HG02642 (cell line): ENCODE measurements at regions not wholly inside any gene's neighbourhood (a gene's known extent, or its start where the extent isn't known, plus 50 kb on each side); places are given as distances from the start of the nearest gene placed in this dataset.
"Not testable (repeated sequence)": the region's sequence is repeated elsewhere in the genome, so short reads cannot be mapped to it uniquely, and the experiment has no call there.

Source experiments
- ATAC-seq: cut with Tn5 transposase; IDR thresholded peaks from one replicate; pipeline ENCODE4 v1.9.1; 2021; ENCODE audit warnings: mild to moderate bottlenecking; ENCODE audit not compliant: unreplicated experiment, poor library complexity

DNA sequence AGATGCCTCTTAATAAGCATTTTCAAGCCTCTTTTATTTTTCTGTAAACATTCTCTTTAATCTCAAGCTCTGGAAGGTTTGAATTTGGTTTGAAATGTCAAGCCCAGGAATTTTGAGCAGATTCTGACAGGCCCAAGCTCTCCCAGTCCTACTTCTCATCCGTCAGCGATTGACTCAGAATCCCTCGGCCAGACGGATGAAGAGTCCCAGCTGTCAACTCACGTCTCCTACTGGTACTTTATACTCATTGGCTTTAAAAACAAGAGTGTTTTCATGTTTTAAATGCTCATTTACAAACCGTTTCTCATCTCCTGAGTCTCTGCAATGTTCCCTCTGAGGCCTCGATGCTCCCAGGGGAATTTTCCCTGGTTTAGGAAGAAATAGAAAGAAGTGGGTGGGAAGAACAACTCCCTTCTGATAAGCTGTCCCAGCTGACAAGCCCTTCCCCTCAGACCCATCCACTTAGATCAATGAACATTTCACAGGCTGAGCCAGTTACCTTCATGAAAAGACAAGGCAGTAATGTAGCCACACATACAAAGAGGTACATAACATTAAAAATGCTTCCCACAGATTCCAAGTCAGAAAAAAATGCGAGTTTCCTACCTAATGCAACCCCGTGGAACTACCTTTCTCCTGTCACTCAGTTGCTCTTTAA lies 478.2 kb upstream of the DPH6 start:
- no peak for ATAC-seq

DNA sequence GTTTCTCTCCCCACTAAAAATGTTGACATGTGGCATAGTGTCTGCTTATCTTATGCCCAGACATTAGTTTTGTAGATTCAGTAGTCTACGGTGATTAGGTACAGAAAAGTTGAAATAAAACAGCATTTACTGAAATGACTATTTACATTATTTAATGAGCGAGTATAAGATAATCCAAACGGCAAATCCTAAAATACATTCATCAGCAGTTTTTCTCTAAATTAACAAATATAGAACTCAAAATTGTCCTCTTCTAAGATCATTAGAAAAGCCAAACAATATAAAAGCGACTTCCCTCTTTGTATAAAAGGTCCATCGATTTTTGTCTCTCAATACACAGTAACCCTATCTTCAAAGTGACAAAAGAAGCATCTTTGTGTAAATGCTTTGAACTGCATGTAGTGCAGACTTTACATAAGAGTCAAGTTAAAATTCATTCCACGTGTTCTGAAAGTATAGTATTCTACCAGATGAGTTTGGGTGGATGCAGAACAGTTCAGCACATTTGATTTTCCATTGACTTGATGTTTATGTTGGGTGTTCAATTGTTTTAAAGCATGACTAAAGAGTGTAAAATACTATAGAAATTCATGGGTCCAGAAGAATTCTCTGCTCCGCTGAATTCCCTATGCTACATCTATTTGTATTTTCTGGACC lies 480.8 kb upstream of the DPH6 start:
- no peak for ATAC-seq

DNA sequence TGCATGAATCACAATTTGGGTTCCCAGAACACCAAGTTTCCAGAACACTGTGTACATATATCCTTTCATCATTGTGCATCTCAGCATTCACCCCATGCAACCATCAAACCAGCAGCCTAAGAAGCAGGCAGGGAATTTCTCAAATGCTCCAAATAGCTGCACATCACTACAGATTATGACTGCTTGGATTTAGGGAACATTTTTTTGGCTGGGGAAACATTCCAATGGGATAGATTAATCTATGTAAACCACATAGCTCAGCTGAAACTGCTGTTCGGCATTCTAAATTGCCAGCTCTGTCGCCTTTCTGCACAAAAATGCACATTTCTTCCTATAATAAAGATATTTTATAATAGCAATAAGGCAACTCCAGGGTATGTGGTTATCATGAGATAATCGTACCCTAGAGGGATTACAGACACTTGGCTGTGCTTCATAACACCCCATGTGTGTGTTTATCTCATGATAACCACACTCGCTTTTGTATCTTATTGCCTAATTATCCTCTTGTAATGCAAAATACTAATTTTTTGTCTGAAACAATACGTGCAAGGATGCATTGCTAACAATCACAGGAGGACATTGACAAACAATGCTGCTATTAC lies 483.7 kb upstream of the DPH6 start:
- ATAC-seq, result no peak

DNA sequence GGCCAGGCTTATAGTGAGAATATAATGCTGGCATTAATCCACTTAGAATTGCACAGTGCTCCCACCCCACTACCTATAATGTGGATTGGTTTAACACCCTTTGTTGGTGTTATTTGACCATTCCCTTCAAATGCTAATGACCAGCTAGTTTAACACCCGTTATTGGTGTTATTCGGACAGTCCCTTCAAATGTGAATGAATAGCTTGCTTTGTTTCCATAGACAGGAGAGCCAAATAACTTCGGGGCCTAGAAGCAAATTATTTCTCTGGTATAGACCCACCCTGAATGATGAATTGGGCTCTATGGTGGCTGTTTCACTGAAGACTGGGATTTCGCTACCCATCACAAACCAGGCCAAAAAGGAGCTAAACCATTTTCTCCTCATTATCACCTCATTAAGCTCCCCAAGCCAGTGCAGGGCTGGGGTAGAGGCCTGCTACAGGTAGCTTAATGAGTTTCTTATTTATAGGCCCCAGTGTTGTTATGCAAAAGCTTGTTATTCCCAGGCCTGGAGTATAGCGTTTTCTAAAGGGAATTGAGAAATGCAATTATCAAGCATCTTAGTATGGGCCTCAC lies 494.1 kb upstream of the DPH6 start:
- ATAC-seq, result no peak

DNA sequence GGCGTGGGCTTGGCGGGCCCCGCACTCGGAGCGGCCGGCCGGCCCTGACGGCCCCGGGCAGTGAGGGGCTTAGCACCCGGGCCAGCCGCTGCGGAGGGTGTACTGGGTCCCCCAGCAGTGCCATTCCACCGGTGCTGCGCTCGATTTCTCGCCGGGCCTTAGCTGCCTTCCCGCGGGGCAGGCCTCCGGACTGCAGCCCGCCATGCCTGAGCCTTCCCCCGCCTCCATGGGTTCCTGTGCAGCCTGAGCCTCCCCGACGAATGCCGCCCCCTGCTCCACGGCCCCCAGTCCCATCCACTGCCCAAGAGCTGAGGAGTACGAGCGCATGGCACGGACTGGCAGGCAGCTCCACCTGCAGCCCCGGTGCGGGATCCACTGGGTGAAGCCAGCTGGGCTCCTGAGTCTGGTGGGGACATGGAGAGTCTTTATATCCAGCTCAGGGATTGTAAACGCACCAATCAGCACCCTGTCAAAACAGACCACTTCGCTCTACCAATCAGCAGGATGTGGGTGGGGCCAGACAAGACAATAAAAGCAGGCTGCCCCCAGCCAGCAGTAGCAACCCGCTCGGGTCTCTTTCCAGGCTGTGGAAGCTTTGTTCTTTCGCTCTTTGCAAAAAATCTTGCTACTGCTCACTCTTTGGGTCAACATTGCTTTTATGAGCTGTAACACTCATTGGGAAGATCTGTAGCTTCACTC lies 501.2 kb upstream of the DPH6 start:
- not testable (repeated sequence) for ATAC-seq

DNA sequence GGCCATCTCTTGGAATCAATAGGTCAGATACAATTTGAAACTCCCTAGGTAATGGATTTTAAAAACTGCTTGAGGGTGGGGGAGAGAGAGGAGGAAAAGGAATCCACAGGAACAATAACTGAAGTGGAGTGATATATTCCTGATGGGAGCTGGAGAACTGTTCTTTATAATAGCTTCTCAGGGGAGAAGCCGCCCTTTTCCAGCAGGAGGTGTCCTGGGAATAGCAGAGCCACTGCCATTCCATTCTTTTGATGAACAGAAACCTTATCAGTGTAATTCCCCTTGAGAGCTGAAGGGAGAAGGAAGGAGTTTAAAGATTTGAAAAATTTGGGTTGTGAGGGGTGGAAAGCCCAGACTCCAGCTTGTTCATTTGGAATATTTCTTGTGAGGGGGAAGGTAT lies 504.9 kb upstream of the DPH6 start:
- no peak for ATAC-seq

DNA sequence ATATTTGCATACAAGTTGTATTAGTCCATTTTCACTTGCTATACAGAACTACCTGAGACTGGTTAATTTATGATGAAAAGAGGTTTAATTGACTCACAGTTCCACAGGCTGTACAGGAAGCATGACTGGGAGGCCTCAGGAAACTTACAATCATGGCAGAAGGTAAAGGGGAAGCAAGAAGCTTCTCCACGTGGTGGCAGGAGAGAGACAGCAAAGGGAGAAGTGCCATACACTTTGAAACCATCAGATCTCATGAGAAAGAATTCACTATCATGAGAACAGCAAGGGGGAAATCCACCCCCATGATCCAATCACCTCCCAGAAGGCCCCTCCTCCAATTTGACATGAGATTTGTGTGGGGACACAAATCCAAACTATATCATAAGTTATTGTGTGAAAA lies 506.7 kb upstream of the DPH6 start:
- not testable (repeated sequence) for ATAC-seq

DNA sequence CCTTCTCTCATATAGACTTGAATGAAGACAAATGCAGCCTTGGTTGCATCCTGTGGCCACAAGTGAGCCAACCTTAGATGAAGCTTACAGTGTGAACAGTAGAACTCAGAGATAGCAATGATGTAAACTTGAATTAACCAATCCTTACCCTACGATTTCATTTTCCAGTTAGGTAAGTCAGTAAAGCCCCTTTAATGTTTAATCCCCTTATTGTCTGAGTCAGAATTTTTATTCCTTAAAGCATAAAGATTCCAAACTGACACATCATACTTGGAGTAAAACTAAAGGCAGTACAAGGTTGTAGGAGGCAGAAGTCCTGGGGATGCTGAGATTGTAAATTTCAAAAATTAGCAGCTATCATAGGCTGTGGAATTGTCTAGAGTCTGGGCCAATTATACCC lies 507.8 kb upstream of the DPH6 start:
- ATAC-seq, result no peak

DNA sequence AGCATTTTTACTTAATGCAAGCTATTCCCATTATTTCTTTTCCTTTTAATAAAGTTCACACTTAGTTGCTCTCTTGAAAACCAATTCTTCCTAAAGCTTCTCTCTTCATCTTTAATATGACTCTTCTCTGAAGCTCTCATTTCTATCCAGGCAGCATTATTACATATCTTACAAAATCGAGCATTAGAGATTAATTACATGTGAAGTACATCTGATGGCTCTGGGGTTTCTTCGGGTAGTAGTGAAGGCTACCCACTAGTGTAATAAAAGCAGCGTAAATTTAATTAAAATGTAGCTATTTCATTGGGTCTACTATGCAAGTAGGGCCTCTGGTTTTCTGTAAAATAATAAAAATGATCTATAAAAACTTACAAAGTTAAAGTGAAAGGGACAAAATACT lies 513.6 kb upstream of the DPH6 start:
- no peak for ATAC-seq

DNA sequence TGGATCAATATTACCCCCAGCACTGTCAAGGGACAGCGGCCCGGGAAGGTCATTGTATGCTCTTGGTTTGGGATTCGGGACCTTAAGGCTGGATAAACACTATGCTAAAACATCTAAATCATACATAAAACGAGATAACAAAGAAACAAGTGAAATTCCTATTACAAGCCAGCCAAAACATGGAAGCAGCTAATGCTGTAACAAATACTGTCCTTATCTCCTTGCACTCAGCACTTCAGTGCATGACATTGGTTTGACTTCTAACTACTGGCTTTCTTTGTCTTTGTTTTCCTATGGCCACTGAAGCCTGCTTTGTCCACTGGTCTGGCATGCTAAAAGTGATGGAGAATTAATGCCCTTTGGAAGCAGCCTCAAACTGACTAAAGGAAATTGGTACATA lies 516.4 kb upstream of the DPH6 start:
- ATAC-seq, result no peak

DNA sequence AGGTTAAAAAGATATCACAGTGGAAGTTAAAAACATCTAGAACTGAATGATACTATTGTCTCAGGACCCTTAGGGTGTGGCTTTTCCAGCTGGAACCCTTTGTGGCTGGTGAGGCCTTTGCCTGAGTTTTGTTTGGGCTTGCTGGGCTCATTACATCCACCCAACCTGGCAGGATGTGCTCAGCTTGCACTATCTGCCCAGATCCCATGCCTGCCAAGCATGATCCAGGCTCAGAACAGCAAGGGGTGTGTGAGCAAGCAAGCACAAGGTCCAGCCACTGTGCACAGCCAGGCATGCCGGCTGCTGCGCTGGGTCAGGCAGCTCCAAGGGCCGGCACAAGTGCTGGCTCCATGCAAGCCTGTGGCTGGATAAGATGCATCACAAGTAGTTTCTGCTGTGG lies 512.7 kb upstream of the CDIN1 start:
- no peak for ATAC-seq

DNA sequence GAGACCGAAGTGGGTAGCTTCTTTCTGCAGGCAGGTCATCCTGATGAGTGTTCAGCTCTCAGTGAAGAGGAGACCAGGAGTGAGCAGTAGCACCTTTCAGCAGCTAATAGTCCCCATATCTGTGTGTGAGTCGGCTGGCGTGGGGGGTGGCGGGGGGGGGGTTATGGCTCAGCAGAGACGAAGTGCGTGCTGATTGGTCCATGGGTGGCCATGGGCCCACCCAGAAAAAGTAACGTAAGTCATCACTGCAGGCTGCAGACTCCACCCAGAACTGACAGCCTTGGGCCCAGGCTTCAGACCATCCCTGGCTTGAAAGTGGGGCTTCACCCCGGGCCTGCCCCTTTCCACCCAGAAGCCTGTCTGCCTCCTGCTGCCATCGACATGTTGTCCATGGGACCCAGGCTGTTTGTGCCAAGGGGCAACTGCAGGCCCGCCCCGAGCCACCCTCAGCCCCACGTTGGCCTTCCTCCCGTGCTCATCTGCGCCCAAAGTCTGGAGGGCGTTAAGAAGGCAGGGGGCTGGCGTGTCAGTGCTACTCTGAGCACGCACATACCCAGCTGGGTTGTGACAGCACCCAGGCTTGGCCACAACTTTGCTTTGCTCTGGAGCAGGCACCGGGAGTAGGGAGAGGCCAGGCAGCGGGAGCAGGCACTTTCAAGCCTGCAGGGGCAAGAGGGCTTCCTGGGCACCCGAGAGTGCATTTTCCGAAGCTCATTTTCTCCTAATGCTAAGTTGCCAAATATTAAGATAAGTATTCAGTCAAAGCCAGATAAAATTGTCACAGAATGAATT lies 511.7 kb upstream of the CDIN1 start:
- ATAC-seq, result no peak

DNA sequence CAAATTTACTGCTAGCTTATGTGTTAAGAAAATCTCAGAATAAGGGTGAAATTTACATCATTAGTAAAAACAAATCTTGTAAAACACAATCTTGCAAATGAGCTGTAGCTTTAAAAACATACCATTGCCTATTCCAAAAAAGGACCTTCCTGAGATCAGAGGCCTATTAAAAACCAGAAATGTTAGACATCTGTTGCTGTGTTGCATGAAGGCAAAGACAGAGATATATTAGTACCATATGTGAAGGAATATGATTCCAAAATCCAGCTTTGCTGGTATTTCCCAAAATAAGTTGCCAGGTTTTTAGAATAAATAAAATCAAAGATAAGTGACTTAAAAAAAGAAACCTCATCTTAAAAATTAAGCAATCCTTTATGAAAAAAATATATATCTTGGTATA lies 504.1 kb upstream of the CDIN1 start:
- no peak for ATAC-seq

DNA sequence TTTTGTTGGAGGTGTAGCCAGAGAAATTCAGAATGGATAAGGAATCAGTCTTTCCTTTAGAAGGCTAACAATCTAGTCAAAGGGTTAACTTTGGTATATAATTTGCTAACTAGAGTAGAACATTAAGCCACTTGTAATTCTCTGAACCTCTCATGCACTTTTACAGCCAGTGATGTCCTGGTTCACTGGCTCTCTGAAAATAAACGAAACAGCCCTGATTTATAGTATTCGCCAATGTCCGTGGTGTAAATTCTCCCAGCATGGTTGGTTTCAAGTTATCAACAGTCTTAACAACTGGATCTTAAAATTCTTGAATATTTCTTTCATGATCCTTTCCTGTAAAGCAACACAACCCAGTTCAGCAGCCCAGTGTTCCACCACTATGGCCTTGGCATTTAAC lies 500.4 kb upstream of the CDIN1 start:
- ATAC-seq, result no peak

DNA sequence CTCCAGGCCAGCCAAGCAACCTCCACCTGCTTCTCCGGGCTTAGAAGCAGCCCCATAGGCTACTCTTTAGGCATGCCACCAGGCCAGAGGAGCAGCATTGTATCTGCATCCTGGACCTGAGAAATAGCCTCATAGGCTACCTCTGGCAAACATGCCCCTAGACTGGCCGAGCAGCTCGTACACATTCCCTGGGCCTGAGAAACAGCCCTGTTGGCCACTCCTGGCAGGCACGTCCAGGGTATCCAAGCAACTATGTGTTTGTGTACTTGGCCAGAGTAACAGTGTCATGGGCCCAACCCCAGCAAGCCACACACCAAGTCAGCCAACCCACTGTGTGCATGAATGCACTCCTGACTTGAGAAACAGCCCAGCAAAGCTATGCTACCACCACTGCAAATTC lies 498.7 kb upstream of the CDIN1 start:
- no peak for ATAC-seq

DNA sequence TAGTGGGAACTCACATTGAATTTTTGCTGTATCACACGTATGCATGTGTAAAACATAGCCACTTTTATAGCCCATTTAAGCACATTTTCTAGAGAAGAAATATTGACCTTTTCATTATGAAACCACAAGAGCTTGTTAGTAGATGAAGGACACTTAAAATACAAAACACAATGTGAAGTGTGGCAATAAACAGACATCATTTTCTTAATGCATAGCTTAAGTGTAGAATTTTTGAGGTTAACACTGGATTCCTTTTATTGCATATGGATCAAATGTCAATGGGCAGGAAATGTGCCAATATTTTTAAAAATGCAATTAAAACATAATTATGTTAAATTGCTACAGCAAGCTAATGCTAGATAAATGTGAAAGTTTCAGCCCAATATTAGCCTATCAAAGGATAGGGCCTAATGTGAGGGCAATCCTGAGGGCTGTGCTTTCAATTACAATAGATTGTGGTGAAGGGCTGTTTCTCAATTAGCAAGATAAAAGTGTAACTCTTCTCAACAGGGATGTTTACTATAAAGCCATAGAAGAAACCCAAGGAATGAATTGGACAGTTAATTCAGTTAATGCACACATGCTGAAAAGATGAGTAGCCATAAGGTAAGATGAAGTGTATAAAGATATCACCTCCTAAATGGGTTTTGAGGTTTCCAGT lies 489.0 kb upstream of the CDIN1 start:
- no peak for ATAC-seq

DNA sequence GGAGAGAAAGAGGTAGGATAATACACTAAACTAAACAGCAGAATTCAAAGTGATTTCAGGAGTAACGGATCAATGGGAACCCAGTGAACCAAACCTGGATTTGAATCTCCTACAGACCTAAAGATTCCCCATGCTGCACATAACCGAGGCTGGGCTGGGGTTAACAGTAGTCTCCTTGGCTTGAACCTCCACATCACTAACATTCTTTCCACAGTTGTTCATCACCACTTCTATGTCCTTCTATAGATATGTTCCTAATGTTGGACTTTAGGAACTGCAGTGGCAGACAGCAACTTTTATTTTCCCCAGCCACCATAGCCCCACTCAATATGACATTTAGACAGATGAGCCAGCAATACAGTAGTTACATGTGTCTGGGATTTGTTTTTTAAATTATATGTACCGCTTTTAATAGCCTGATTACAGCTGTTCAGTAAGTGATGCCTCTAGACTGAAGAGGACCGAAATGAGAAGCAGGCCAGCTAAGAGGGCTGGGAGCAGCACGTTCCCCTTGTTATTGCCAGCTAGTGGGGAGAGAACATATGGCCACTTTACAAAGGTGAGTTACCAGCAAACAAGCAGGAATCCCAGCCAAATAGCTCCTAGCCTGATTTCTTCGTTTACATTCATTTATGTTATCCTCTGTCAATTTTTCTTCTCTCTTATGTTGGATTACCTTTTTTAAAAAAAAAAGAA lies 472.6 kb upstream of the CDIN1 start:
- no peak for ATAC-seq

DNA sequence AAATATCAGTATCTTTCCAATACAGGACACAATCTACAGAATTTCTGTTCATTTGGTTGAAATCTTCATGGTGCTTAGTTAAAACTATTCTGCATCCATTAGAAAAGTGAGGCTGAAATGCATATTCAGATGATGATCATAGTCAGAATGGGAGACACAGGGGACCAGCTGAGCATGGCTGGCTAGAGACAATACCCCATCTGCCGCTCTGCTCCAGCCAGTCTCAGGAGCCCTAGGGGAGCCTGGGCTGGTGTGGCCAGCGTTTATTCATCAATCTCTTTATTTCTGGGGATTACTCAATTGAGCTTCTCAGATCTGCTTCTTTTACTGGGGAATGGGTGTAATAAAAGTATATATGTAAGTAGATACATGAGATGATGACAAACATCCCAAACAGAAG lies 470.9 kb upstream of the CDIN1 start:
- no peak for ATAC-seq

DNA sequence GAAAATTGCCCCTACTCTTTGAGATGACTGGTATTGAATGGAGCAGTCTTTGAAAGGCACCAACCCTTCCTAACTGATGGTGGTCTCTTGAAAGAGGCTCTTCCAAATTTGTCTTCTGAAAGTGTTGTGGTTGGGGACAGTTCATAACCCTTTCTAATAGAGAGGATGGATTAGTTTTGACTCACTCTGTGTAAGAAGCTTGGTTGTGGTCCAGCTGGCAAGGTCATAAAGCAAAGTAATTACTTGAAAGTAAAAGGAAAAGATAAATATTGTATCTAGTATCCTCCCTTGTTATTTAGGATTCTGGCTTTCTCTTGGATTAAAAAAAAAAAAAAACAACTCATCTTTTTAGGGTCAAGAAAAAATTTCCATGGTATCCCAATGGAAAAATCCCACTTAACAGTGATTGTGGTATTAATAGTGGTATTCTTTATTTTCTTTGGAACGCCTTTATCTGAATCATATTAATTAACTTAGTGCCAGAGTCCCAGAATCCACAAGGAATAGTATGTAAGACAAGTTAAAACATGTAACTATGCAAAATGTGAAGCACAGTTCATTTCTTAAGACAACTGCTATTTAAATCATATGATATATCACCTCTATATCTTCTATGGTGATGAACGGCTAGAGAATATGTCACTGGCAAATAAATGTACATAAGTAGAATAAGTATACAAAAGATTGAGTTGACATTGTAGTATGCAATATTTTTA lies 469.3 kb upstream of the CDIN1 start:
- no peak for ATAC-seq
